GM19397 (cell line): ENCODE measurements at regions not wholly inside any gene's neighbourhood (a gene's known extent, or its start where the extent isn't known, plus 50 kb on each side); places are given as distances from the start of the nearest gene placed in this dataset.
"Not testable (repeated sequence)": the region's sequence is repeated elsewhere in the genome, so short reads cannot be mapped to it uniquely, and the experiment has no call there.

Source experiments
- ATAC-seq: cut with Tn5 transposase; IDR thresholded peaks from one replicate; pipeline ENCODE4 v1.9.1; 2021; ENCODE audit warnings: mild to moderate bottlenecking, moderate library complexity; ENCODE audit not compliant: unreplicated experiment

DNA sequence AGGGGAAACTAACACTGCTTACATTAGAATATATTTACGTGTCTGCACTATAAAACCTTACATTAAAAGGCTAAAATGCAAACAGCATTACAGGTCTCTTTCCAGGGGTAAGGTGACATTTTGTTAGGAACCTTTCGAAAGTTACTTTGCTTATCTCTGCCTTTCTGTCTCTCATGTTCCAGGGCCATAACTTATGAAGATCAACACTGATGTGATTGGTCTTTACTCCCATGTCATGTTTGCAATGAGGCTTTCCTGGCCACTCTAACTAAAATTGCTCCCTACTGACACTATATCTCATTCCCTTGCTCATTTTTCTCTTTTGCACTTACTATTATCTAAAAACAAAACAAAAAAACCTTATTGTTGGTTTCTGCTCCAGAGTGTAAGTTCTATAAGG lies 119.0 kb downstream of the JRKL start:
- no peak for ATAC-seq

DNA sequence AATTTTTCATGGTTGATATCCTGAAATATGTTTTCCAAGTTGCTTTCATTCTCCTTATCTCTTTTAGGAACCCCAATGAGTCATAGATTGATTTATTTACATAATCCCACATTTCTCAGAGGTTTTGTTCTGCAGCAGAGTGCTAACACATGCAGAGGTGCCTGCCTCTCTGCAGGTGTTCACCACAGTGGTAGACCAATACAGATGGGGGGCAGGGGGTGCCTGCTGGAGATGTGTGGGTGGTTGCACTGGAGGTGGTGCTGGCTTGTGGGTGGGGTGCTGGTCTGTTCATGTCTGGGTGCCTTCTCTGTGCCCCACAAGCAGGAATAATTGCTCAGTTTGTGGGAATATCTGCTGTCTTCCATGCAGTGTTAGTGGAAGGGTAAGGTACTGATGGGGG lies 131.1 kb downstream of the JRKL start:
- ATAC-seq = no peak

DNA sequence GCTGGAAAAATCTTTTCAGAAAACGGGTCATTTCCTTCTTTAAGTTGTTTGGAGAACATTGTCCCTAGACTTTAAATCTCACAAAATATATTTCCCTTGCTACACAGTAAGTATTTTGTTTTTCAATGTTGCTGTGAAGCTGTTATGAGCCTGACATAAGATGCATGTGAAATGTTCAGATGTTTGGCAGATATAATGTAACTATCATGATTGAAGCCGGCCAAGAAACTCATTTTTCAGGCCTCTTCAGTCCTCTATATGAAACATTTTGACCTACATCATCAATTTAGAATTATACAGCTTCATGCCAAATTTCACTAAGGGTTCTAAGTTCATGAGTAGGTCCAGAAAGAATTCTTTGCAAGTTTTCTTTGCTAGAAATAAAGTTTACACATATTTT lies 133.8 kb downstream of the JRKL start:
- ATAC-seq = no peak

DNA sequence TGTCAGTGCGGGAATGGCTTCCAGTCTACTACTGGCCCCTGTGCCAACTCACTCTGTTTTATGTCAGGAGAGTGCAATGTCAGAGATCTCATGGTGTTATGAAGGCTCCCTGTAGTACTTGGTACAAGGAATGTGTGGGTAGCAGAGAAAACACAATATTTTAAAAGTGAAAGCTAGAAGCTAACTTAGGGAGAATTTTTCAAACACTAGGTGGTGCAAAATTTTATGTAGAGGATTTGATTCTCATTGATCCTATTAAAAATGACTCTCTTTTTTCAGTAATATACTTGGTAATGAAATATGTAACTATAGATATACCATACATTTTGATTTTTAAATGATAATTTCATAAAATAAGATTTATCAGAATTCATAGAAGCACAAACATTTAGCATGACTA lies 134.7 kb downstream of the JRKL start:
- ATAC-seq = no peak

DNA sequence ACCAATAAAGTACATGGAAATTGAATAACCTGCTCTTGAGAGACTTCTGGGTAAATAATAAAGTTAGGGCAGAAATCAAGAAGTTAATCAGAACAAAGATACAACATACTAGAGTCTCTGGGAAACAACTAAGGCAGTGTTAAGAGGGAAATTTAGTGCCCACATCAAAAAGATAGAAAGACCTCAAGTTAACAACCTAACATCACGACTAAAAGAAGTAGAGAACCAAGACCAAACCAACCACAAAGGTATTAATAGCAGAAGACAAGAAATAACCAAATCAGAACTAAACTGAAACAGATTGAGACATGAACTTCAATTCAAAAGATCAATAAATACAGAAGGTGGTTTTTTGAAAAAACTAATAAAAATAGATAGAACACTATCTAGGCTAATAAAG lies 140.7 kb downstream of the JRKL start:
- ATAC-seq = no peak

DNA sequence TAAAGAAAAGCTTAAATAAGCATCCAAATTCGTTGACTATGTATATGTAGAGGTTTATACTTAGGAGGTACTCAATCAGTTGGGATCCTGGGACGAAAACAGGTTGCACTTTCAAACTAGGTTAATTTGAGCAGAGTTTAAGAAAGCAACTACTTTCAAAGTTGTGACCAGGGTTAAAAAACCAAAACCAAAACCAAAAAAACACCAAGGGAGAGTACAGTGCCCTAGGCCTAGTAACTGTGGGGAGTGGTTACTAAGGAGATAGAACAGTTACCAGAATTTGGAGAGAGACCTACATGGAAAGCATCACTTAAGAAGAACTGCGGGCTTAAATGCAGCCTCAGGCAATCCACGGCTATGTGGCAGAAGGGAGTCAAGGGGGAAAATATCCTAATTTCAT lies 148.3 kb downstream of the JRKL start:
- no peak for ATAC-seq

DNA sequence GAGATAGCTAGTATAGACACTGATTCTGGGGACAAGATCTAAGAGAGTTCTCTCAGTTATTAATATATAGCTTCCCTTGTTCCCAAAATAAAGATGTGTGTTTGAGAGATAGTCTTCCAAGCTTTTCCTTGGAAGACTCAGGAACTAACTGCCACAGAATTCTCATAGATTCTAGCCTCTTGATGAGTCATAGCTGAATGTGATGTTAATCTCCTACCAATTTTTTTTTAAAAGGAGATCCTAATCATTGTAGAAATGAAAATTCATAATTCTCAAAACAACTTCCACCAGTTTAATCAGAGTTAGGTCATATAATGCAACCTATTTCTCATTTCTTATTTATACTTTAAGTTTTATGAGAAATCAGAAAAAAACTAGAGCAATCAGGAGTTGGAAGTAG lies 148.8 kb downstream of the JRKL start:
- no peak for ATAC-seq

DNA sequence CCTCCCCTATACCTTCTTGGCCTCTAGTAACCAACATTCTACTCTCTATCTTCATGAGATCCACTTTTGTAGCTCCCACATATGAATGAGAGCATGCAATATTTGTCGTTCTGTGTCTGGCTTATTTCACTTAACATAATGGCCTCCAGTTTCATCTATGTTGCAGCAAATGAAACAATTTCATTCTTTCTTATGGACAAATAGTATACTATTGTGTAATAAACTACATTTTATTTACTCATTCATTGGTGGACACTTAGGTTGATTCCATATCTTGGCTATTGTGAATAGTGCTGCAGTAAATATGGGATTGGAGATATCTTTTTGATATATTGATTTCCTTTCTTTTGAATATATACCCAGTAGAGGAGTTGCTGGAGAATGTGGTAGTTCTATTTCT lies 151.1 kb downstream of the JRKL start:
- no peak for ATAC-seq

DNA sequence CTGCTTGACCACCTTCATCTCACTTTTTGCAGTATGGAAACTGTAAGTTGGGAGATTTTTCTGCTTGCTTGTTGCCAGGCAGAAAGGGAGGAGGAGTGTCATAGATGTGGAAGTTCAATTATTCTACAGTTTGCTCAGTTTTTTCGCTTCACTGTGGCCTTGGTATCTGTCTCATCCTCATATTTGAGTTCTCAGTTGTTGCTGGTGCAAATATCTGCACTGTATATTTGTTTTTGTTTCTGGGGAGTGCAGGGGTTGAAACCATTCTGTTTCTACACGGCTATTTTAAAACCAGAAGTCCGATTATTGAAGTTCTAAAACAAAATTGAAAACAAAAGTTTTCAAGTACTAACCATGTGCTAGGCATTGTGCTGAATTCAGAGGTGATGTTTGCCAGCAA lies 153.4 kb downstream of the JRKL start:
- no peak for ATAC-seq

DNA sequence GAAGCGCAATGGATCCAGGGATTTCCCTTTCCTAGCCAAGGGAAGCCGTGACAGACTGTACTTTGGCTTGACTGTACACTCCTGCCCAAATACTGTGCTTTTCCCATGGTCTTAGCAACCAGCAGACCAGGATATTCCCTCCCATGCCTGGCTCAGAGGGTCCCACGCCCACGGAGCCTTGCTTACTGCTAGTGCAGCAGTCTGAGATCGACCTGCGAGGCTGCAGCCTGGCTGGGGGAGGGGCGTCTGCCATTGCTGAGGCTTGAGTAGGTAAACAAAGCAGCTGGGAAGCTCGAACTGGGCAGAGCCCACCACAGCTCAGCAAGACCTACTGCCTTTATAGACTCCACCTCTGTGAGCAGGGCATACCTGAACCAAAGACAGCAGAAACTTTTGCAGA lies 155.4 kb downstream of the JRKL start:
- not testable (repeated sequence) for ATAC-seq

DNA sequence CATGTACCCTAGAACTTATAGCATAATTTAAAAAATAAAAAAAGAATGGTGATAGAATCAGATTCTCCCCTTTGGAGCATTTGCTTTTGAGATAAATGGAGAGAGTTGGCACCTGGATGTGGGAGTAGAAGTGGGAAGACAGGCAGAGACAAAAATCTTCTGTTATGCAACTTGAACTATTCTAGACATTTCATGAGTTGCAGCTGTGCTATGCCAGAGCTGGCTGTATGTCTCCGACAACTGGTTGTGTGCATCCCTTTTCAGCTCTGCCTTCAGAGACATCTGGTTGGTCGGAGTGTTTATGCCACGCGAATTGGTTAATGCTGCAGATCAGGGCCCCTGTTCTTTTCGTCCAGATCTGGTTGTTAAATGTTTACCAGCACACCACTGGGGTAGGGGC lies 161.3 kb downstream of the JRKL start:
- ATAC-seq = no peak

DNA sequence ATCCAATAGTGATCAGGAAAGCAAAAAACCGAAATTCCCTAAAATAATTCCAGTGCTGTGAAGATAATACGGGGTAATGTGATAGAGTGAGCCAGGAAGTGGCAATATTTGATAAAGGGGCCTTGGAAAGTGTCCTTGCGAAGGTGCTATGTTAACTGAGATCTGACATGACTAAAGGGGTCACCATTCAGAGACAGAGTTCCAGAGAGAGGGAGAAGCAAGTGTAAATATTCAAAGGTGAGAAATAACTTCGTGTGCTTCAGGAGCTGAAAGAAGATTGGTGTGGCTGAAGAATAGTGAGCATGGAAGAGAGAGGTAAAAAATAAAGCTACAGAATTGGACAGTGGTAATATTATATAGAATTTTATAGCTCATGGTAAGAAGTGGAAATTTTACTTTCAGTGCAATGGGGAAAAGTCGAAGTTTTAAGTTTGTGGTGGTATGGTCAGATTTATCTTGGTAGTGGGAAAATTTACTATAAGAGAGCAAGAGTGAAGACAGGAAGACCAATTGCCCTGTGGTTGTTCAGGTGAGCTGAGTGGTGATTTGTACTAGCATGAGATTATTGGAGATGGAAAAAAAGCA lies 164.5 kb downstream of the JRKL start:
- no peak for ATAC-seq

DNA sequence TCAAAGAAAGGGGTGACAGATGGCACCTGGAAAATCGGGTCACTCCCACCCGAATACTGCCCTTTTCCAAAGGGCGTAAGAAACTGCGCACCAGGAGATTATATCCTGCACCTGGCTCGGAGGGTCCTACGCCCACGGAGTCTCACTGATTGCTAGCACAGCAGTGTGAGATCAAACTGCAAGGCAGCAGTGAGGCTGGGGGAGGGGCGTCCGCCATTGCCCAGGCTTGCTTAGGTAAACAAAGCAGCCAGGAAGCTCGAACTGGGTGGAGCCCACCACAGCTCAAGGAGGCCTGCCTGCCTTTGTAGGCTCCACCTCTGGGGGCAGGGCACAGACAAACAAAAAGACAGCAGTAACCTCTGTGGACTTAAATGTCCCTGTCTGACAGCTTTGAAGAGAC lies 166.0 kb downstream of the JRKL start:
- not testable (repeated sequence) for ATAC-seq

DNA sequence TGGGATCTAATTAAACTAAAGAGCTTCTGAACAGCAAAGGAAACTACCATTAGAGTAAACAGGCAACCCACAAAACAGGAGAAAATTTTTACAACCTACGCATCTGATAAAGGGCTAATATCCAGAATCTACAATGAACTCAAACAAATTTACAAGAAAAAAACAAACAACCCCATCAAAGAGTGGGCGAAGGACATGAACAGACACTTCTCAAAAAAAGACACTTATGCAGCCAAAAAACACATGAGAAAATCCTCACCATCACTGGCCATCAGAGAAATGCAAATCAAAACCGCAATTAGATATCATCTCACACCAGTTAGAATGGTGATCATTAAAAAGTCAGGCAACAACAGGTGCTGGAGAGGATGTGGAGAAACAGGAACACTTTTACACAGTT lies 170.9 kb downstream of the JRKL start:
- not testable (repeated sequence) for ATAC-seq

DNA sequence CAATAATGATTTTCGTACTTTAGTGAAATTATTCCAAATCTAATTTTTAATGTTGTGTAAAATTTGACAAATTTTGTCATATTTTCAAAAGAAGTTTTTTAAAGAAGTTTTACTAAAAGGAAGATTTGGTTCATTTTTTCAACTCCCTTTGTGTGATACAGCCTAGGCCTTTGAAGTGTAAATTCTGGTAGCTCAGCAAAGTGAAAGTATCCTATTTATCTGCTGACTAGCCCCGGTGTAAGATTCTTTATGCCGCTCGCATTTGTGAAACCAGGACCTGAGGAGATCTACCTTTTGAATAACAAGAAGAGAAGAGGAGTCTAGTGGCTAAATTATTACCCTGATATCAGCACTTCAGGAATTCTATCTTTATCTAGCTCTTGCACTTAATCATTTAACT lies 177.4 kb downstream of the JRKL start:
- ATAC-seq = no peak

DNA sequence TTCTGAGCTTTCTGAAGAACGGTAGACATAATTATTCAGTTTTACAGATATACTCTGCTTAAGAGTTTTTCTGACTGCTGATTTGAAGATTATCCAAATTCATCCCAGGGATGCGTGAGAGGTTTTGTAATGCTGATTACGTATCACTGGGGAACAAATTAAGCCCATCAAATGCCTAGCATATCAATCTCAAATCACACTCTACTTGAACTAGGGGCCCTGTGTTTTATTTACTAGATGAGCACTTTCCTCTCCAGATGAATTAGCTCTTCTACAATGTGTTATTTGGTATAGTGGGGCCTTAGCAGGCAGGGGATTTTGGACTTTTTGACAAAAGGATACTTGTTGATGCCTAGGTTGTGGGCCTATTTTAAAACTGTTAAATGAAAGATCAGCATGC lies 177.9 kb downstream of the JRKL start:
- no peak for ATAC-seq

DNA sequence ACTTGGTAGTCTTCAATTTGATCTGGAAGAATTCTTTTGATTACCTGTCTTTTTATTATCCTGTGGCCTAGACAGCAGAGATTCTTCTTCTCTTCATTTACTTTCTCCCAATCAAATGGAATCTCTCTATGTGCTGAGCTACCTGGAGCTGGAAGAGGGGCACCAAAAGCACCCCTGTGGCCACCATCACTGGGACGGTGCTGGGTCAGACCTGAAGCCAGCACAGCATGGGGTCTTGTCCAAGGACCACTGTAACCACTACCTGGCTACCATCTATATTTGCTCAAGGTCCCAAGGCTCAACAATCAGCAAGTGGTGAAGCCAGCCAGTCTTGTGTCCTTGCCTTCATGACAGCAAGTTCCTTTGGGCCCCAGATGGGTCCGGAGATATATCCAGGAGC lies 186.6 kb downstream of the JRKL start:
- no peak for ATAC-seq

DNA sequence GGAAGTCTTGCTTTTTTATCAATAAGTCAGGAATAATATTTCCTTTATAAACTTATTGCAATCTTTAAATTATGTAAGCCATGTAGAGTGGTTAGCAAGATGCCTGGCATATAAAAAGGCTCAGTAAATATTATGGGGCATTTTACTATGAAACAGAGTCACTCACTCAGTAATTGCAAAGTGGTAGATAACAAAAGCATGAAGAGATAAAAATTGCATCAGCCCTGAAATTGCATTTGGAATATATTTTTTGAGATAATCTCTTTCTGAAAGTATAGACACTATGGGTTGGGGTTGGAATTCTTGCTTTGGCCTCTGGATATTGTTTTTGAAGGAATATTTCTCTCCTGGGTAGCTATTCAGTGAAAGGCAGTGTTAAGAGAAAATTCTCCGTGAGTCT lies 188.6 kb downstream of the JRKL start:
- no peak for ATAC-seq

DNA sequence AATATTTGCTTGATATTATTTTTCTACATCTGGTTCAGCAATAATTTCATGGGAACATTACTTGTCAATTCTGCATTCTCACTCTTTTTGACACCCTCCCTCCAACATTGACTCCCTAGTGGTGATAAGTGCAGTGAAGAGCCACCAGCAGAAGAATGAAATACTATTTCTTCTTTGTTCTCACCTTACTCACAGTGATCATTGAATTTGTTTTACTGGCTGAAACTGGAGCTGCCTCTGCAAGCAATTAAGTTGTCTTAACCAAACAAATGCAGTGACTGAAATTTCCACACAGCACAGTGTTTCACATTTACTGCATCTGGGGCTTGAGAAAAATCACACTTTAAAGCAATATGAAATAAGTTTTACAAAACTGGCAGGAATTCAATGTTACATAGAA lies 189.8 kb downstream of the JRKL start:
- no peak for ATAC-seq

DNA sequence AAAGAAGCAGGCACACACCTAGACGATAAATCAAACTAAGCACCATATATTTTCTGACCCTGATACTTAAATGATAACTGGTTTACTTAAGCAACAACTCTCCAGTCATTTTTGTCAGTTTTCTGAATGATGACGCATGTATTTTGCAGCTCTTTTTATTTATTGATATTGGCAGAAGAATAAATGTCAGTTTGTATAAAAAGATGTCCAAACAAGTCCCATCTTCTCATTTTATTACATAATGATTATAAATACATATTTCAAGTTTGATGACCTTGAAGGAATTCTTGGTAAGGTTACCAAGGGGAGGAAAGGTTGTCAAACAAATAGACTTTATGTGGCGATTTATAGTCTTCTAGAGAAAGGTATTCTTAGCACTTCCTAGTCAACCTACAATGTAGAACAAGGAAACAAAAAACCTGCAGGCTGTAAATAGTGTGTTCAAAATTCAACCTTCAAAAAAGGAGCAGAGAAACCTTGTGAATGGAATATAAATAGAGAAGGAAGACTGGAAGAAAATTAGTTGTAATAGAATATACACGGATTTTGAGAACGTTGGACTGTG lies 190.7 kb downstream of the JRKL start:
- ATAC-seq = no peak

DNA sequence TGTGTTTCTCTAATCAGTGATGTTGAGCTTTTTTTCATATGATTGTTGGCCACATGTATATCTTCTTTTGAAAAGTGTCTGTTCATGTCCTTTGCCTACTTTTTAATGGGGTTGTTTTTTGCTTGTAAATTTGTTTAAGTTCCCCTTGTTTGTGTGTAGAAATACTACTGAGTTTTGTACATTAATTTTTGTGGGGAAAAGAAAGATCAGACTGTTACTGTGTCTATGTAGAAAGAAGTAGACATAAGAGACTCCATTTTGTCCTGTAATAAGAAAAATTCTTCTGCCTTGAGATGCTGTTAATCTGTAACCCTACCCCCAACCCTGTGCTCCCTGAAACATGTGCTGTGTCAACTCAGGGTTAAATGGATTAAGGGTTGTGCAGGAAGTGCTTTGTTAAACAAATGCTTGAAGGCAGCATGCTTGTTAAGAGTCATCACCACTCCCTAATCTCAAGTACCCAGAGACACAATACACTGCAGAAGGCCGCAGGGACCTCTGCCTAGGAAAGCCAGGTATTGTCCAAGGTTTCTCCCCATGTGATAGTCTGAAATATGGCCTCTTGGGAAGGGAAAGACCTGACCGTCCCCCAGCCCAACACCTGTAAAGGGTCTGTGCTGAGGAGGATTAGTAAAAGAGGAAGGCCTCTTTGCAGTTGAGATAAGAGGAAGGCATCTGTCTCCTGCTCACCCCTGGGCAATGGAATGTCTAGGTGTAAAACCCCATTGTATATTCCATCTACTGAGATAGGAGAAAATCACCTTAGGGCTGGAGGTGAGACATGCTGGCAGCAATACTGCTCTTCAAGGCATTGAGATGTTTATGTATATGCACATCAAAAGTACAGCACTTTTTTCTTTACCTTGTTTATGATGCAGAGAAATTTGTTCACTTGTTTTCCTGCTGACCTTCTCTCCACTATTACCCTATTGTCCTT lies 196.4 kb downstream of the JRKL start:
- not testable (repeated sequence) for ATAC-seq

DNA sequence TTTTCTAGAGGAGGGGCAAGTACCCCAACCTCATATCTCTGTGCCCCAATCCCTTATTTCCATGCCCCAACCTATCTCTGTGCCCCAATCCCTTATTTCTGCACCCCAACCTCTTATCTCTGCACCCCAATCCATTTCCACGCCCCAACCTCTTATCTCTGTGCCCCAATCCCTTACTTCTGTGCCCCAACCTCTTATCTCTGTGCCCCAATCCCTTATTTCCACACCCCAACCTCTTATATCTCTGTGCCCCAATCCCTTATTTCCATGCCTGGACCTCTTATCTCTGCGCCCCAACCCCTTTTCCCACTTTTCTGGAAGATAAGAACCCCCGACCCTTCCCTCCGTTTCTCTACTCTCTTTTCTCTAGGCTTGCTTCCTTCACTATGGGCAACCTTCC lies 199.0 kb downstream of the JRKL start:
- ATAC-seq = not testable (repeated sequence)
